GM12872 (cell line): ENCODE measurements at regions not wholly inside any gene's neighbourhood (a gene's known extent, or its start where the extent isn't known, plus 50 kb on each side); places are given as distances from the start of the nearest gene placed in this dataset.

Source experiments
- TF ChIP-seq, protein P1 (sequence below): IDR thresholded peaks from 3 replicates; pipeline ENCODE4 v1.5.1; 2011; ENCODE audit warnings: low read depth, mild to moderate bottlenecking, low read length, moderate library complexity; ENCODE audit not compliant: insufficient read depth

DNA sequence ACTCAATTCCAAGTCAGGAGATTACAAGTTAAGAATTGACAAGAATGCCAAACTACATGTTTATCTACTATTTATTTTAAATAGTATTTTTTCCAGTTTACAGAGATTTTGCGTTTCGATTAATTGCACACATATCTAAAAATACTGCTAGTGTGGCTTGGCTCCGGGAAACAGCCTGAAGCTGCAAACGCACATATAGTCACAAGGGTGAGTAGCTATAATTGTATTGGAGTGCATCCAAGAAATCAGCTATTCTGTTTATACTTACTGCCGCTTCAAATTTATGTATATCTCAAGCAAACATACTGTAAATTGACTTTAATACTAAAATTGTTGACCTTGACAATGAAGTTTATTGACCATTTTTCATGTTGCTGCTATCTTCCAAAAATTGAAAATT is 77.0 kb upstream of the PLSCR5 start:
- TF ChIP-seq, protein P1, sequence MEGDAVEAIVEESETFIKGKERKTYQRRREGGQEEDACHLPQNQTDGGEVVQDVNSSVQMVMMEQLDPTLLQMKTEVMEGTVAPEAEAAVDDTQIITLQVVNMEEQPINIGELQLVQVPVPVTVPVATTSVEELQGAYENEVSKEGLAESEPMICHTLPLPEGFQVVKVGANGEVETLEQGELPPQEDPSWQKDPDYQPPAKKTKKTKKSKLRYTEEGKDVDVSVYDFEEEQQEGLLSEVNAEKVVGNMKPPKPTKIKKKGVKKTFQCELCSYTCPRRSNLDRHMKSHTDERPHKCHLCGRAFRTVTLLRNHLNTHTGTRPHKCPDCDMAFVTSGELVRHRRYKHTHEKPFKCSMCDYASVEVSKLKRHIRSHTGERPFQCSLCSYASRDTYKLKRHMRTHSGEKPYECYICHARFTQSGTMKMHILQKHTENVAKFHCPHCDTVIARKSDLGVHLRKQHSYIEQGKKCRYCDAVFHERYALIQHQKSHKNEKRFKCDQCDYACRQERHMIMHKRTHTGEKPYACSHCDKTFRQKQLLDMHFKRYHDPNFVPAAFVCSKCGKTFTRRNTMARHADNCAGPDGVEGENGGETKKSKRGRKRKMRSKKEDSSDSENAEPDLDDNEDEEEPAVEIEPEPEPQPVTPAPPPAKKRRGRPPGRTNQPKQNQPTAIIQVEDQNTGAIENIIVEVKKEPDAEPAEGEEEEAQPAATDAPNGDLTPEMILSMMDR, result no peak

DNA sequence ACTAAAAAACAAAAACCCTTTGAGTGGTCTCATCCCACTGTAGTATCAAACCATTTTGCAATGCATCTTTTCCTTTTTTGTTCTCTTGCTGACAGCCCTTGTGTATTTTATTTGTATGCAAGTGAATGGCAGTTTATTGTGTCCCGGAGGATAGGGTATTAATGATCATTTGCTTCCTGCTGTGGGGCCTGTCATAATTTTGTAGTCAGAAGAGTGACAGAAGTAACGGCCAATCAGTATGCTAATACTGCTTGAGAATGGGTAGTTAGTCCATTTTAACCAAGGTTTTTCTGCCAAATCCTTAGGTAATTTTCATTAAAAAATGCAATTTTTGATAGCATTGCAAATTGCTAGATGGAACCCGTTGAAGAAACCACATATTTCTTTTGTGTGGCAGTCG is 75.5 kb upstream of the PLSCR5 start:
- TF ChIP-seq, protein P1, result no peak

DNA sequence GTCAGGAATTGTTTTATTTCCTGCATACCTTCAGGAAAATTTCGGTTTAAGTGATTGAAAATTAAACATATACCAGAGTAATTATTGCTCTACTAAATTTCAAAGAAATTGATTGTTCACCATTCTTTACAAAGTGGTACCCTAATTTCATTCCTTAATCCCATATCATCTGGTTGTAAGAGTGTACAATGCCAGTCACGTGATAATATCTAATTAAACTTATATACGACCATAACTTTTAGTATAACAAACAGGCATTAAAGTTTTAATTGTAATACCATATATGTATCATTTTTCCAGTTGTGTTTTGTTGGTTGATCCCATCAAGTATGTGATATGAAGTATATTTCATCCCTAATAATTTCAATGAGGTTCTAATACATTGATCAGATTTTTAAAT is 74.8 kb upstream of the PLSCR5 start:
- TF ChIP-seq, protein P1, result no peak

DNA sequence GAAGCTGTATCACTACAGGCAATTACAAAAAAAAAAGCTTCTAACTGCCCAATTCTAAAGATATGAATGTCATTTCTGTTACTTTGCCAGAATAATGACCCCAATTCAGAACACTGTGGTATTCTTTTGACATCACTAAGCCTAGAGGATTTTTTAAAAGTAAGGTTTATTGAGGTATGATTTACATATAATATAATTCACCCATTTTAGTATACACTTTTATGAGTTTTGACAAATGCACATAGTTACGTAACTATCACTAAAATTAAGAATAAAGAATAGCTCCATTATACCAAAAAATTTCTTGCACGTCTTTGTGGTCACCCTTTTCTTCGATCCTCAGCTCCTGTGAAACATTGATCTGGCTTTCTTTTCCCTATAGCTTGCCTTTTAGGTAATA is 74.0 kb upstream of the PLSCR5 start:
- TF ChIP-seq, protein P1, result no peak

DNA sequence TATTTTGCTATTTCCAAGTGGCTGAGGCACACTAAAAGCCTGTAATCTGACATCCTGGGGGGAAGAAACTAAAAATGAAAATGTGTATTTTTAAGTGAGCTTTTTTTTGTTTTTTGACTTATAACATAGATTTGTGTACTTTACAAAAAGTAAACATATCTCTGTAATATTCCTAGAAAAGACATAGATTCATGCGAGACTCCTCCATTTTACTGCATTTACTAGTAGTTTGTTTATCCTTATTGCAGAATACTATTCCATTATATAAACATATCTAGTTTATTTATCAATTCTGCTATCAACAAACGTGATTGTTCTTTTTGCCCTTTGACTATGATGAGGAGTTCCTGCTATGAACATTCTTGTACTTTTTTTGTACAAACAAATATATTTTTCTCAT is 67.8 kb upstream of the PLSCR5 start:
- TF ChIP-seq, protein P1, result no peak

DNA sequence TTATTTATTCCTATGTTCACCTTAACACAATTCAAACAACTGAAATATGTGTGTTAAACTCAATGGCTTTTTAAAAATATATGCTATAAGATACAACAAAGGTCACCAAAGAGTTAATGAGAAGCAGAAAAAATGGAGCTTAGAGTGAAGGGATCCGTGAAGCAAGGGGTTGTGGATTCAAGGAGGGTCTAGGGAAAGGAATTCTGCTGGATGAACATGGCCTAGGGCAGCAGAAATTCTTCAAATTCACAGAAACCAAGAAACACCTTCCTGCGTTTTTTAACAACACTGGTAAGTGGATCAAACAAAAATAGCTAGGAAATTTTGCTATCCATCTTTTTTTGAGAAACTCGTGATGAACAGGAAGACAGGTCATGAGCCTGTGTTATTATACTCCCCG is 59.3 kb upstream of the PLSCR5 start:
- TF ChIP-seq, protein P1, result no peak

DNA sequence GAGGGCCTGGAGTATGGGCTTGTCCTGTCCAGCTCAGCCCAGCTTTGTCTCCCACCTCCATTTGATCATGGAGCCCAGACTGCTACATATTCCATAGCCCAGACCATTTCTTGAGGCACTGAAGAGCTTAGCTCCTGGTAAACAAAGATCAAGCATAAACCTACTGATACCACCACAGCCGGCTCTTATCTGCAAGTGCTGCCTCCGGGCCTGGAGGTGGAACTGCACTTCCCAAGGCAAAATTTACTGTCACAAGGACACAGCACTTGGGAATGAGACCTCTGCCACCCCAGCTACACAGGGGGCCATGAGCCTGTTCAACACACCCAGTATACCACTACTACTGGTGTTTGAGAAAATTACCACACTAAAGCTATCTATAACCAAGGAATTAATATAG is 53.7 kb upstream of the PLSCR5 start:
- TF ChIP-seq, protein P1, result no peak

DNA sequence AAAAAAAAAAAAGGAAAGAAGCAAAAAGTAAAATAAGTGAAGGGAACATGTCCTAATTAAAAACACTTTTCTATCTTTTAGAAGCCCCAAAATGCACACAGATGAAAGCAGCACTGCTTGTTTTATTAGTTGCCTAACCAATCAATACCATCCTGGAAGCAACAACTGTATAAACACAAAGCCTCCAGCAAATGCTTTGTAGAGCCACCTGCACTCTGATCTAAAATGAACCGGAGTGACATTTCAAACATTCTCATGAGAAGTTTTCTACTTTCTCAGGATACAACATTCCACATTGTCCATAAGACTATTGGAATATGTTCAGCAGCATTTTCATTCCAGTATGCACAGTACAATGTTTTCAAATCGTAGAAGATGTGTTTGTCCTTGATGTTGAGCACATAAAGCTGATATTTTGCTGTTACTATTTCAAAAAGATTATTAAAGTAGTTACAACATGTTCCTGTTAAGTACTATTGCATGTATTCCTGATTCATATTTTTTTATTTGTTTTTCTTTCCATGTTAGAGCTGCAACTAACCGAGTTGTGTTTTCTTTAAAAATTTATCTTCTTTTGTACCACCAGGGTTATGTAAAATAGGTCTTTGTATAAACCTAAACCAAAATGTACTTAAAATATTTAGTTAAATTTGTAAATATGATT is 50.3 kb upstream of the PLSCR5 start:
- TF ChIP-seq, protein P1, result no peak
